ENCODE measurements at regions not wholly inside any gene's neighbourhood (a gene's known extent, or its start where the extent isn't known, plus 50 kb on each side); places are given as distances from the start of the nearest gene placed in this dataset.

- WGBS (ENCODE audit: low lambda C conversion rate, missing lambda C conversion rate): 52% methylated on average over 3 of the region's 3 CpGs
- Histone ChIP-seq H3K4me2 (no peak overlapping the region), H3K27ac (peak overlapping the region; percentile 36)
Measured at GRCh38 chr3:153232851-153233271, 70.8 kb downstream of the RAP2B start.

GRCh38 chr3:153233986-153234385, 72.0 kb downstream of the RAP2B start:
- Histone ChIP-seq H3K4me3 (no peak overlapping the region), H2AFZ (no peak overlapping the region), H3K36me3 (replicated peaks; ENCODE audit: insufficient read depth, low read depth) (no peaks in the 10 kb centered on the region), H3K4me1 (ENCODE audit: insufficient read depth) (no peaks in the 10 kb centered on the region), H3K9me2 (replicated peaks; ENCODE audit: insufficient read depth) (no peaks in the 10 kb centered on the region), H4K20me1 (ENCODE audit: insufficient read depth, poor library complexity, severe bottlenecking) (no peaks in the 10 kb centered on the region), H3K79me2 (no peaks in the 10 kb centered on the region), H3K4me2 (no peak overlapping the region), H3K27me3 (no peaks in the 10 kb centered on the region), H3K27ac (peak overlapping the region; percentile 49), H3K9me3 (ENCODE audit: low read depth) (no peaks in the 10 kb centered on the region)
- TF ChIP-seq EZH2 (IDR thresholded peaks at IDR 0.05; ENCODE audit: borderline replicate concordance) (no peak), CTCF (IDR thresholded peaks at IDR 0.05; ENCODE audit: poor library complexity) (no peak), EZH2phosphoT487 (IDR thresholded peaks at IDR 0.05; ENCODE audit: low read depth, severe bottlenecking, unreplicated experiment) (no peak)
- no peak for DNase-seq (ENCODE audit: low spot score)

More at GRCh38 chr3:153232851-153233271, 70.8 kb downstream of the RAP2B start:
- no peaks in the 10 kb centered on the region for H3K9me3 ChIP-seq (ENCODE audit: low read depth)
- no peak overlapping the region for H2AFZ ChIP-seq
- H3K9me2 ChIP-seq (replicated peaks; ENCODE audit: insufficient read depth): no peaks in the 10 kb centered on the region
- H3K36me3 ChIP-seq (replicated peaks; ENCODE audit: insufficient read depth, low read depth): no peaks in the 10 kb centered on the region
- H3K27me3 ChIP-seq: no peaks in the 10 kb centered on the region
- TF ChIP-seq EZH2phosphoT487 (IDR thresholded peaks at IDR 0.05; ENCODE audit: low read depth, severe bottlenecking, unreplicated experiment) (peak; percentile 37), EZH2 (IDR thresholded peaks at IDR 0.05; ENCODE audit: borderline replicate concordance) (no peak)
- no peaks in the 10 kb centered on the region for H3K4me1 ChIP-seq (ENCODE audit: insufficient read depth)
- no peak for DNase-seq (ENCODE audit: low spot score)
- no peaks in the 10 kb centered on the region for H4K20me1 ChIP-seq (ENCODE audit: insufficient read depth, poor library complexity, severe bottlenecking)
- H3K4me3 ChIP-seq: no peak overlapping the region
- H3K79me2 ChIP-seq: no peaks in the 10 kb centered on the region

GRCh38 chr3:153242896-153243295, 80.9 kb downstream of the RAP2B start:
- no peaks in the 10 kb centered on the region for H3K9me2 ChIP-seq (replicated peaks; ENCODE audit: insufficient read depth)
- H3K79me2 ChIP-seq: no peaks in the 10 kb centered on the region
- no peak overlapping the region for H3K4me2 ChIP-seq
- H3K9me3 ChIP-seq (ENCODE audit: low read depth): no peaks in the 10 kb centered on the region
- DNase-seq (ENCODE audit: low spot score): no peak
- no peak overlapping the region for H2AFZ ChIP-seq
- 91% methylated on average over 2 of the region's 2 CpGs for WGBS (ENCODE audit: low lambda C conversion rate, missing lambda C conversion rate)
- H3K4me3 ChIP-seq: no peak overlapping the region
- no peak overlapping the region for H3K27ac ChIP-seq
- no peaks in the 10 kb centered on the region for H4K20me1 ChIP-seq (ENCODE audit: insufficient read depth, poor library complexity, severe bottlenecking)
- no peaks in the 10 kb centered on the region for H3K4me1 ChIP-seq (ENCODE audit: insufficient read depth)
- no peak for TF ChIP-seq EZH2 (IDR thresholded peaks at IDR 0.05; ENCODE audit: borderline replicate concordance)
- no peak for TF ChIP-seq CTCF (IDR thresholded peaks at IDR 0.05; ENCODE audit: poor library complexity)
- TF ChIP-seq EZH2phosphoT487 (IDR thresholded peaks at IDR 0.05; ENCODE audit: low read depth, severe bottlenecking, unreplicated experiment): no peak
- H3K27me3 ChIP-seq: no peaks in the 10 kb centered on the region
- H3K36me3 ChIP-seq (replicated peaks; ENCODE audit: insufficient read depth, low read depth): no peaks in the 10 kb centered on the region

- TF ChIP-seq EZH2 (IDR thresholded peaks at IDR 0.05; ENCODE audit: borderline replicate concordance) (no peak), CTCF (IDR thresholded peaks at IDR 0.05; ENCODE audit: poor library complexity) (no peak), EZH2phosphoT487 (IDR thresholded peaks at IDR 0.05; ENCODE audit: low read depth, severe bottlenecking, unreplicated experiment) (no peak)
- no peak for DNase-seq (ENCODE audit: low spot score)
- H3K4me2 ChIP-seq: no peak overlapping the region
- H3K9me3 ChIP-seq (ENCODE audit: low read depth): no peaks in the 10 kb centered on the region
- no peaks in the 10 kb centered on the region for H3K27me3 ChIP-seq
- H3K4me1 ChIP-seq (ENCODE audit: insufficient read depth): peaks cover 2% of the 10 kb centered on the region
- H3K4me3 ChIP-seq: no peak overlapping the region
- H3K9me2 ChIP-seq (replicated peaks; ENCODE audit: insufficient read depth): no peaks in the 10 kb centered on the region
- WGBS (ENCODE audit: low lambda C conversion rate, missing lambda C conversion rate): 69% methylated on average over 3 of the region's 3 CpGs
- H3K79me2 ChIP-seq: no peaks in the 10 kb centered on the region
- no peaks in the 10 kb centered on the region for H3K36me3 ChIP-seq (replicated peaks; ENCODE audit: insufficient read depth, low read depth)
- H4K20me1 ChIP-seq (ENCODE audit: insufficient read depth, poor library complexity, severe bottlenecking): no peaks in the 10 kb centered on the region
- H2AFZ ChIP-seq: no peak overlapping the region
- H3K27ac ChIP-seq: no peak overlapping the region
Measured at GRCh38 chr3:153244961-153245360, 82.9 kb downstream of the RAP2B start.
